ENCODE measurements at regions not wholly inside any gene's neighbourhood (a gene's known extent, or its start where the extent isn't known, plus 50 kb on each side); places are given as distances from the start of the nearest gene placed in this dataset.

GRCh38 chr13:70330697-70331361 lies 222.6 kb upstream of the KLHL1 start:
- Histone ChIP-seq H2BK12ac (ENCODE audit: low read length in 2 of 2) (no peak overlapping the region), H3K23ac (ENCODE audit: low read length in 2 of 2) (no peak overlapping the region), H4K8ac (ENCODE audit: low read length) (no peak overlapping the region), H3K27me3 (ENCODE audit: control insufficient read depth in 1 of 2, insufficient read depth in 1 of 2, low read length in 2 of 2) (no peaks in the 10 kb centered on the region), H3K18ac (ENCODE audit: low read depth in 1 of 2, low read length in 2 of 2) (peak overlapping the region in 1 of 2 experiments; percentile 52), H2BK15ac (ENCODE audit: low read depth, poor library complexity, severe bottlenecking) (no peak overlapping the region), H3K9ac (ENCODE audit: low read length) (no peak overlapping the region), H3K4me1 (ENCODE audit: control insufficient read depth, insufficient read depth, low read depth, low read length) (no peaks in the 10 kb centered on the region), H3K27ac (ENCODE audit: low read length, poor library complexity, severe bottlenecking) (no peak overlapping the region), H3K9me3 (ENCODE audit: control insufficient read depth, low read length) (no peaks in the 10 kb centered on the region), H2AFZ (ENCODE audit: low read depth, low read length) (no peak overlapping the region), H3K4me2 (ENCODE audit: low read length, poor library complexity, severe bottlenecking) (no peak overlapping the region), H3K4me3 (ENCODE audit: insufficient read depth in 1 of 2, low read depth in 1 of 2, low read length in 2 of 2) (no peak overlapping the region), H3K4ac (ENCODE audit: low read depth in 1 of 2, low read length in 2 of 2) (no peak overlapping the region), H2BK120ac (ENCODE audit: low read depth, low read length) (no peak overlapping the region), H2AK5ac (ENCODE audit: low read length, severe bottlenecking) (no peak overlapping the region), H2BK5ac (ENCODE audit: low read depth, low read length, poor library complexity, severe bottlenecking) (no peak overlapping the region), H3K14ac (ENCODE audit: low read length in 2 of 2) (no peak overlapping the region), H3K36me3 (ENCODE audit: control insufficient read depth in 1 of 2, insufficient read depth in 2 of 2, low read depth in 1 of 2, low read length in 2 of 2) (no peaks in the 10 kb centered on the region), H4K91ac (ENCODE audit: low read length) (no peak overlapping the region), H3K79me1 (replicated peaks; ENCODE audit: low read length, poor library complexity, severe bottlenecking) (no peaks in the 10 kb centered on the region)
- DNase-seq, result no peak
- no CpG with 5 or more reads among the region's 2 CpGs for WGBS

- H3K27me3 ChIP-seq (ENCODE audit: control insufficient read depth in 1 of 2, insufficient read depth in 1 of 2, low read length in 2 of 2), result no peaks in the 10 kb centered on the region
- H4K91ac ChIP-seq (ENCODE audit: low read length), result no peak overlapping the region
- H2BK15ac ChIP-seq (ENCODE audit: low read depth, poor library complexity, severe bottlenecking), result no peak overlapping the region
- H2BK120ac ChIP-seq (ENCODE audit: low read depth, low read length), result no peak overlapping the region
- no peak for DNase-seq
- H3K27ac ChIP-seq (ENCODE audit: low read length, poor library complexity, severe bottlenecking), result no peak overlapping the region
- H3K18ac ChIP-seq (ENCODE audit: low read depth in 1 of 2, low read length in 2 of 2), result no peak overlapping the region
- no peak overlapping the region for H3K4ac ChIP-seq (ENCODE audit: low read depth in 1 of 2, low read length in 2 of 2)
- H3K9me3 ChIP-seq (ENCODE audit: control insufficient read depth, low read length), result no peaks in the 10 kb centered on the region
- H3K79me1 ChIP-seq (replicated peaks; ENCODE audit: low read length, poor library complexity, severe bottlenecking), result no peaks in the 10 kb centered on the region
- no peak overlapping the region for H3K9ac ChIP-seq (ENCODE audit: low read length)
- no peak overlapping the region for H3K14ac ChIP-seq (ENCODE audit: low read length in 2 of 2)
- no peak overlapping the region for H2BK12ac ChIP-seq (ENCODE audit: low read length in 2 of 2)
- H3K36me3 ChIP-seq (ENCODE audit: control insufficient read depth in 1 of 2, insufficient read depth in 2 of 2, low read depth in 1 of 2, low read length in 2 of 2), result no peaks in the 10 kb centered on the region
- H3K23ac ChIP-seq (ENCODE audit: low read length in 2 of 2), result no peak overlapping the region
- H2BK5ac ChIP-seq (ENCODE audit: low read depth, low read length, poor library complexity, severe bottlenecking), result no peak overlapping the region
- no peak overlapping the region for H3K4me3 ChIP-seq (ENCODE audit: insufficient read depth in 1 of 2, low read depth in 1 of 2, low read length in 2 of 2)
- 81% methylated on average over 1 of the region's 2 CpGs for WGBS
- no peak overlapping the region for H2AK5ac ChIP-seq (ENCODE audit: low read length, severe bottlenecking)
- no peak overlapping the region for H2AFZ ChIP-seq (ENCODE audit: low read depth, low read length)
- no peak overlapping the region for H4K8ac ChIP-seq (ENCODE audit: low read length)
- no peak overlapping the region for H3K4me2 ChIP-seq (ENCODE audit: low read length, poor library complexity, severe bottlenecking)
- no peaks in the 10 kb centered on the region for H3K4me1 ChIP-seq (ENCODE audit: control insufficient read depth, insufficient read depth, low read depth, low read length)
These were observed 216.3 kb upstream of the KLHL1 start for GRCh38 chr13:70324519-70324918.

GRCh38 chr13:70311191-70311590 lies 202.9 kb upstream of the KLHL1 start:
- Histone ChIP-seq H3K4me1 (ENCODE audit: control insufficient read depth, insufficient read depth, low read depth, low read length) (no peaks in the 10 kb centered on the region), H3K14ac (ENCODE audit: low read length in 2 of 2) (no peak overlapping the region), H3K18ac (ENCODE audit: low read depth in 1 of 2, low read length in 2 of 2) (no peak overlapping the region), H3K4ac (ENCODE audit: low read depth in 1 of 2, low read length in 2 of 2) (no peak overlapping the region), H3K9me3 (ENCODE audit: control insufficient read depth, low read length) (no peaks in the 10 kb centered on the region), H2AK5ac (ENCODE audit: low read length, severe bottlenecking) (no peak overlapping the region), H3K4me3 (ENCODE audit: insufficient read depth in 1 of 2, low read depth in 1 of 2, low read length in 2 of 2) (no peak overlapping the region), H3K4me2 (ENCODE audit: low read length, poor library complexity, severe bottlenecking) (no peak overlapping the region), H4K8ac (ENCODE audit: low read length) (no peak overlapping the region), H2BK120ac (ENCODE audit: low read depth, low read length) (no peak overlapping the region), H3K27ac (ENCODE audit: low read length, poor library complexity, severe bottlenecking) (no peak overlapping the region), H2AFZ (ENCODE audit: low read depth, low read length) (no peak overlapping the region), H3K9ac (ENCODE audit: low read length) (no peak overlapping the region), H2BK5ac (ENCODE audit: low read depth, low read length, poor library complexity, severe bottlenecking) (no peak overlapping the region), H3K27me3 (ENCODE audit: control insufficient read depth in 1 of 2, insufficient read depth in 1 of 2, low read length in 2 of 2) (no peaks in the 10 kb centered on the region), H2BK12ac (ENCODE audit: low read length in 2 of 2) (no peak overlapping the region), H3K79me1 (replicated peaks; ENCODE audit: low read length, poor library complexity, severe bottlenecking) (no peaks in the 10 kb centered on the region), H3K36me3 (ENCODE audit: control insufficient read depth in 1 of 2, insufficient read depth in 2 of 2, low read depth in 1 of 2, low read length in 2 of 2) (no peaks in the 10 kb centered on the region), H3K23ac (ENCODE audit: low read length in 2 of 2) (no peak overlapping the region), H2BK15ac (ENCODE audit: low read depth, poor library complexity, severe bottlenecking) (no peak overlapping the region), H4K91ac (ENCODE audit: low read length) (no peak overlapping the region)
- no peak for DNase-seq
- no CpG with 5 or more reads among the region's 2 CpGs for WGBS

- H3K4me2 ChIP-seq (ENCODE audit: low read length, poor library complexity, severe bottlenecking), result no peak overlapping the region
- H2AFZ ChIP-seq (ENCODE audit: low read depth, low read length), result no peak overlapping the region
- no peak overlapping the region for H3K9ac ChIP-seq (ENCODE audit: low read length)
- H3K9me3 ChIP-seq (ENCODE audit: control insufficient read depth, low read length), result no peaks in the 10 kb centered on the region
- H3K36me3 ChIP-seq (ENCODE audit: control insufficient read depth in 1 of 2, insufficient read depth in 2 of 2, low read depth in 1 of 2, low read length in 2 of 2), result no peaks in the 10 kb centered on the region
- no peak overlapping the region for H4K91ac ChIP-seq (ENCODE audit: low read length)
- no peak overlapping the region for H2AK5ac ChIP-seq (ENCODE audit: low read length, severe bottlenecking)
- no peak overlapping the region for H3K14ac ChIP-seq (ENCODE audit: low read length in 2 of 2)
- no peak overlapping the region for H3K4ac ChIP-seq (ENCODE audit: low read depth in 1 of 2, low read length in 2 of 2)
- no peak overlapping the region for H4K8ac ChIP-seq (ENCODE audit: low read length)
- WGBS, result 60% methylated on average over 1 of the region's 4 CpGs
- peak; percentile 76 for DNase-seq
- no peak overlapping the region for H3K27ac ChIP-seq (ENCODE audit: low read length, poor library complexity, severe bottlenecking)
- no peak overlapping the region for H2BK15ac ChIP-seq (ENCODE audit: low read depth, poor library complexity, severe bottlenecking)
- H3K4me3 ChIP-seq (ENCODE audit: insufficient read depth in 1 of 2, low read depth in 1 of 2, low read length in 2 of 2), result no peak overlapping the region
- no peaks in the 10 kb centered on the region for H3K79me1 ChIP-seq (replicated peaks; ENCODE audit: low read length, poor library complexity, severe bottlenecking)
- no peak overlapping the region for H3K18ac ChIP-seq (ENCODE audit: low read depth in 1 of 2, low read length in 2 of 2)
- H2BK5ac ChIP-seq (ENCODE audit: low read depth, low read length, poor library complexity, severe bottlenecking), result no peak overlapping the region
- no peak overlapping the region for H2BK120ac ChIP-seq (ENCODE audit: low read depth, low read length)
- H3K23ac ChIP-seq (ENCODE audit: low read length in 2 of 2), result no peak overlapping the region
- H3K27me3 ChIP-seq (ENCODE audit: control insufficient read depth in 1 of 2, insufficient read depth in 1 of 2, low read length in 2 of 2), result no peaks in the 10 kb centered on the region
- no peaks in the 10 kb centered on the region for H3K4me1 ChIP-seq (ENCODE audit: control insufficient read depth, insufficient read depth, low read depth, low read length)
- no peak overlapping the region for H2BK12ac ChIP-seq (ENCODE audit: low read length in 2 of 2)
These were observed 202.3 kb upstream of the KLHL1 start for GRCh38 chr13:70310396-70311119.
